ENCODE measurements at regions not wholly inside any gene's neighbourhood (a gene's known extent, or its start where the extent isn't known, plus 50 kb on each side); places are given as distances from the start of the nearest gene placed in this dataset.
A peak's percentile ranks its signal among the peaks of the same experiment; 100 is the strongest.

GRCh38 chr13:50149932-50150331 lies 134.7 kb downstream of the KCNRG start:
- POLR2A ChIA-PET = interaction anchor here (1.0 kb wide), 1 partner anchor 24 kb away, joined by 3 read pairs; no protein-coding TSS in a partner anchor
- CTCF ChIA-PET = interaction anchor here (0.6 kb wide), 1 partner anchor 1160 kb away, joined by 3 read pairs; no protein-coding TSS in a partner anchor
- Histone ChIP-seq H3K4me3 (ENCODE audit: low read depth, low read length) (no peak overlapping the region), H3K4me1 (ENCODE audit: control insufficient read depth, insufficient read depth, low read length) (peaks cover 9% of the 10 kb centered on the region), H3K27ac (ENCODE audit: extremely low read depth, low read depth, low read length) (0 out of 2 replicates have a peak overlapping the region, but pooled peaks have one; percentile 24), H3K36me3 (ENCODE audit: control insufficient read depth in 2 of 2, insufficient read depth in 1 of 2, low read length in 2 of 2) (no peaks in the 10 kb centered on the region), H3K9me3 (ENCODE audit: control insufficient read depth, insufficient read depth, low read depth, low read length) (no peaks in the 10 kb centered on the region)
- no peak for TF ChIP-seq SETDB1 (IDR thresholded peaks at IDR 0.05; ENCODE audit: insufficient read length, low read length)
- no peak for TF ChIP-seq ZNF658 (tag by site-specific recombination; IDR thresholded peaks at IDR 0.05)
- 0 out of 2 replicates have a peak, but pooled peaks have one; percentile 21 for TF ChIP-seq ZNF501 (tag by site-specific recombination; IDR thresholded peaks at IDR 0.05)
- TF ChIP-seq ZNF23 (tag by site-specific recombination; IDR thresholded peaks at IDR 0.05; ENCODE audit: borderline replicate concordance) = no peak
- TF ChIP-seq ZNF514 (tag by site-specific recombination; IDR thresholded peaks at IDR 0.05) = no peak
- TF ChIP-seq INSM2 (tag by site-specific recombination; IDR thresholded peaks at IDR 0.05) = no peak
- TF ChIP-seq ZBTB17 (tag by site-specific recombination; IDR thresholded peaks at IDR 0.05) = 0 out of 2 replicates have a peak, but pooled peaks have one; percentile 4
- no peak for TF ChIP-seq ZNF2 (tag by site-specific recombination; IDR thresholded peaks at IDR 0.05)
- TF ChIP-seq SCRT2 (tag by site-specific recombination; IDR thresholded peaks at IDR 0.05) = peak; percentile 24; the same call in 1 of the 2 replicates
- TF ChIP-seq ZNF211 (tag by site-specific recombination; IDR thresholded peaks at IDR 0.05; ENCODE audit: low read depth) = no peak
- TF ChIP-seq ZNF335 (tag by site-specific recombination; conservative IDR thresholded peaks at IDR 0.05) = peak; percentile 52
- TF ChIP-seq ZNF324 (tag by site-specific recombination; IDR thresholded peaks at IDR 0.05) = no peak
- TF ChIP-seq ZNF510 (tag by site-specific recombination; IDR thresholded peaks at IDR 0.05; ENCODE audit: insufficient replicate concordance) = no peak
- no peak for TF ChIP-seq KLF7 (tag by site-specific recombination; IDR thresholded peaks at IDR 0.05; ENCODE audit: borderline replicate concordance)
- TF ChIP-seq WT1 (tag by site-specific recombination; IDR thresholded peaks at IDR 0.05) = no peak
- TF ChIP-seq ZNF19 (tag by site-specific recombination; IDR thresholded peaks at IDR 0.05; ENCODE audit: low read depth) = no peak
- TF ChIP-seq GLI4 (tag by site-specific recombination; IDR thresholded peaks at IDR 0.05) = no peak
- no peak for TF ChIP-seq ZNF664 (tag by site-specific recombination; IDR thresholded peaks at IDR 0.05)
- TF ChIP-seq PRDM4 (tag by site-specific recombination; IDR thresholded peaks at IDR 0.05) = peak; percentile 48; the same call in 1 of the 2 replicates
- TF ChIP-seq MYNN (tag by site-specific recombination; IDR thresholded peaks at IDR 0.05; ENCODE audit: borderline replicate concordance) = no peak
- no peak for TF ChIP-seq ZSCAN23 (tag by site-specific recombination; IDR thresholded peaks at IDR 0.05)

GRCh38 chr13:50152224-50152623 lies 137.0 kb downstream of the KCNRG start:
- no peaks in the 10 kb centered on the region for H3K36me3 ChIP-seq (ENCODE audit: control insufficient read depth in 2 of 2, insufficient read depth in 1 of 2, low read length in 2 of 2)
- H3K4me3 ChIP-seq (ENCODE audit: low read depth, low read length) = no peak overlapping the region
- no peaks in the 10 kb centered on the region for H3K9me3 ChIP-seq (ENCODE audit: control insufficient read depth, insufficient read depth, low read depth, low read length)
- TF ChIP-seq YY1 (tag by site-specific recombination; IDR thresholded peaks at IDR 0.05) (no peak), PRDM1 (tag by site-specific recombination; IDR thresholded peaks at IDR 0.05) (peak; percentile 71), ZNF350 (tag by site-specific recombination; IDR thresholded peaks at IDR 0.05) (no peak), ZNF266 (tag by site-specific recombination; IDR thresholded peaks at IDR 0.05; ENCODE audit: low read depth) (no peak), ZNF777 (tag by site-specific recombination; IDR thresholded peaks at IDR 0.05; ENCODE audit: borderline replicate concordance) (no peak)
- POLR2A ChIA-PET = no interaction called here
- no peak overlapping the region for H3K27ac ChIP-seq (ENCODE audit: extremely low read depth, low read depth, low read length)
- H3K4me1 ChIP-seq (ENCODE audit: control insufficient read depth, insufficient read depth, low read length) = peaks cover 9% of the 10 kb centered on the region
- CTCF ChIA-PET = no interaction called here

All from HEK293 (cell line).